ENCODE measurements at regions not wholly inside any gene's neighbourhood (a gene's known extent, or its start where the extent isn't known, plus 50 kb on each side); places are given as distances from the start of the nearest gene placed in this dataset.

DNA sequence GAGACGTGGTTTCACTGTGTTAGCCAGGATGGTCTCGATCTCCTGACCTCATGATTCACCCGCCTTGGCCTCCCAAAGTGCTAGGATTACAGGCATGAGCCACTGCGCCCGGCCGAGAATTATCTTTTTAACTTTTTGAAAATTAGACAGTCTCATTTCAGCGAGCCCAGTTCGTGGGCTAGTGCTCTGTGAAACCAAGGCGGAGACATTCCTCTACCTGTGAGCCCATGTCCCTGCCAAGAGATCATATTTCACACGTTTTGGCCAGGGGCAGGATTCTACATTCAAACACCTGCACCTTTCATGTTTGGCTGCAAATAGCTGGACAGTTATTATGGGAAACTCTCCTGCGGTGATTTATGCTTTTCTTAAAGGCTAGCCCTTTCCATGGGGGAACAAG lies 60.3 kb downstream of the IRAG1 start:
- TF ChIP-seq CTCF (IDR thresholded peaks at IDR 0.05) = no peak

GRCh38 chr11:10632483-10632882 lies 61.1 kb downstream of the IRAG1 start:
- TF ChIP-seq CTCF (IDR thresholded peaks at IDR 0.05) = no peak

GRCh38 chr11:10631761-10632160 lies 61.8 kb downstream of the IRAG1 start:
- no peak for TF ChIP-seq CTCF (IDR thresholded peaks at IDR 0.05)

- no peak for TF ChIP-seq CTCF (IDR thresholded peaks at IDR 0.05)
Observed at GRCh38 chr11:10629411-10630002, 61.0 kb upstream of the LYVE1 start.

GRCh38 chr11:10628508-10629236 lies 60.2 kb upstream of the LYVE1 start:
- no peak for TF ChIP-seq CTCF (IDR thresholded peaks at IDR 0.05)

DNA sequence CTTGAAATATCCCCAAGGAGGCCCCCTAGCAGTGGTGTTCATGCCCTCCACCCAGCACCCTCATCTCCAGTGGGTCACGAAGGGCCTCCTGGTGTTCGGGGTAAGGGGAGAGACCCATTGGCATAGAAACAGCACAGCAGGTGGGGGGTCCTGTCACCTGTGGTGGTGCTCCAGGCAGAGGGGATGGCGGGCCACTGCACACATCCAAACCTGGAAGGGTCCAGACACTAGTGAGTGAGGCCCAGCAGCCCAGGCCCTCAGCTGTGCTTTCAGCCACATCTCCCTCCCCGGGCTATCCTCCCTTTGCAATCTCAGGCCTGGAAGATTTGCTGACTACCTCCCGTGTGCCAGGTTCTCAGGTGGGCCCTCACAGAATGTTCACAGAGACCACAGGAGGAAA lies 59.4 kb upstream of the LYVE1 start:
- TF ChIP-seq CTCF (IDR thresholded peaks at IDR 0.05) = no peak

GRCh38 chr11:10627291-10627690 lies 58.8 kb upstream of the LYVE1 start:
- no peak for TF ChIP-seq CTCF (IDR thresholded peaks at IDR 0.05)

GRCh38 chr11:10625982-10626311 lies 57.5 kb upstream of the LYVE1 start:
- TF ChIP-seq CTCF (IDR thresholded peaks at IDR 0.05) = no peak
